Iris pigment epithelial cell (primary cell): ENCODE measurements at regions not wholly inside any gene's neighbourhood (a gene's known extent, or its start where the extent isn't known, plus 50 kb on each side); places are given as distances from the start of the nearest gene placed in this dataset.

Experiments
- DNase-seq: peaks from one replicate; pipeline ENCODE4 v3.0.0-alpha.2; 2011; ENCODE audit warnings: low read depth

GRCh38 chr2:147792966-147793617 is 51.7 kb upstream of the ACVR2A start:
- DNase-seq, result peak; percentile 46

DNA sequence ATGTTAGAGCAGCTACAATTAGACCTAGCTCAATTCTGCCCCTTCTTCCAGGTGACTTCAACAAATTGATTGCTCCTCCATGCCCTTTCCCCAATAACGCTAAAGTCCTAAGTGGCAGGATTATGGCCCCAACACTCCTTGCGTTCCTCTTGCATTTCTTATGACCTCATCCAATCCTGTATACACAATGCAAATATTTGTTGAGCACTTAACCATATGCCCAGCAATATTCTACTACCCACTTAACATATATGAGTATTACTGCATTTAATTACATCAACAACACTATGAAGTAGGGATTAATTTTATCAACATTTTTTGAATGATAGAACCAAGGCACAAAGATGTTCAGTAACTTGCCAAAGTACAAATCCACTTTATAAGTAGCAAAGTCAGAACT is 54.2 kb upstream of the ACVR2A start:
- no peak for DNase-seq

DNA sequence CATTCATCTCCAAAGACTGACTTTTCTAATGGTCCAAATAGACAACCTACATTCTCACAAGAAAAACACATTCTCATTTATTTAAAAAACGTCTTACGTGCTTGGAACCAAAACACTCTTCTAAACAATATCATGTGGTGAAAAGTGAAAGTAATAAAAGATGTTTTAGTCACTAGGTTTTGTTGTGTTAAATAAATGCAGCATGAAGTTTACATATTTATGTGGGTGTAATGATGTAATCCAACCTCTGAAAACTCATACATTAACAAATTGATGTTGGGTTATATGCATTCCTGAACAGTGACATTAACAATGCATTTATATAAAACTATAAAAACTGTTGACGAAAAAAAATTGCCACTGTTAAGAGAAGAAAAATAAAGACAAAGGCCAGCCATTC is 55.1 kb upstream of the ACVR2A start:
- peak; percentile 41 for DNase-seq

- no peak for DNase-seq
These were observed 55.5 kb upstream of the ACVR2A start for GRCh38 chr2:147789287-147789686.

DNA sequence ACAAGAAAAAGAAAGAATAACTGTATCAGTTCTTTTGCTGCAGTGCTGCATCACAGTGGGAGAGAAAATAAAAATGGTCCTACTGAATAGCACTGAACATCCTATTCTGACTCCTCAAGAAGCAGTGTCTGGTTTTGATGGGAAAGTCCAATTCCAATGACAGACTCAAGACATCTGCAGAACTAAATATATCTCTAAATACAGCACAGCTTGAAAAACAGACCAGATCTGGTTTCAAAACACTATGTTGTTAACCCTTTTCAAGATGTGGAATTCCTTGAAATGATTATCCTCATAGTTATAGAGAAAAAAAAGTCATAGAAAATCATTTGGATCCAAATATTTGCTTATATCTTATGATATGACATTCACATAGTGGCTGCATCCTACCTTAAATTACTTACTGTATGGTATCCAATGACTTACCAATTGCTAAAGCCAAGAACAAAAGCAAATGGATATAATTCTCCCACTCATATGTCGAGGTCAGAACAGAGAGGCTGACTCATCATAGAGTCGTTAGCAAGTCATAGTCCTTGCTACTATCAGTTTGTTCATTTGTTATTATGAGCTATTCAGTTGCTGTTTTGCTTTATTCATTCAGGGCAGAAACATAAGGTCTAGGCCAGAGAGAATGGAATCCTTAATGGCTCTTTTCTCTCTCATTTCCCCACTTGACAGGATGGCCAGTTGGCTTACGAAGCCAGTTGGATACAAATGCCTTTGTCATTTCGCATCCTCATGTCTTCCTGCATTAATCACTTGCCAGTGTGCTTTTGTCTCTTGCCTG is 62.5 kb upstream of the ACVR2A start:
- DNase-seq, result peak; percentile 57

- no peak for DNase-seq
These were observed 65.4 kb upstream of the ACVR2A start for GRCh38 chr2:147779440-147779839.

GRCh38 chr2:147777394-147777793 is 67.4 kb upstream of the ACVR2A start:
- no peak for DNase-seq

DNA sequence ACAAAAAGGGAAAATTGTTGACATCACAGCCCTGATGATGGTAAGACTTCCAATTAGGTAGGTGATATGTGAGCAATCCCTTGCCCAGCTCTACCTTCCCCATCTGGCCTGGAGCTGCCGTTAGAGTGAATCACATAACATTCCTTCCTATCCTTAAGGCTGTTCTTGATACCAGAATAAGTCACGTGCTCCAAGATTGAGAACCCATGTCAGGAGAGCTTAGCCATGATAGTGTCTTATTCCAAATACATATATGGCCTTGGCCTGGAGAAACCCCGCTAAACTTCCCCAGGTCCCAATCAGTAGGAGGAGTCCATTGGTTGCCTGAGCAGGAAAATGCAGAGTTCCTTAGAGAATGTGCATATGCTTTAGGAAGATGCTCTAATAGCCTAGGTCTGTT is 70.0 kb upstream of the ACVR2A start:
- no peak for DNase-seq

GRCh38 chr2:147773479-147773878 is 71.3 kb upstream of the ACVR2A start:
- DNase-seq, result no peak

GRCh38 chr2:147772781-147773180 is 72.0 kb upstream of the ACVR2A start:
- no peak for DNase-seq

DNA sequence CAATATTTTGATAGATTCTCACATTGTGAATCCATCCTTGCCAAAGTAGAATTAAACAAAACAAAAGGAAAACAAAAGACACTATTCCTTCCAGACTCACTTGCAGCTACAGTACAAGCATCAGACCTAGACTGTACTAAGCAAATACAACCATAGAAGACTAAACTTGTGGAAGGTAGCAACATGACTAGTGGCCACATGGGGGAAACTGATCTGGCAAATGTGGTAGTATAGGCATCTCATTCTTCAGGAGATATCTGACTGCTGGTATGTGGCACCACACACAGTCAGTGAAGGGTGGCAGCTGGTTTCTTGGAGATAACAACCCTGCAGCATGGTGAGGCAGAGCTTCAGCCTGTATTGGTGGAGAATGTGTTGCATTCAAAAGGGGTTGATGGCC is 81.0 kb upstream of the ACVR2A start:
- no peak for DNase-seq

- no peak for DNase-seq
These were observed 83.8 kb upstream of the ACVR2A start for GRCh38 chr2:147760984-147761383.

DNA sequence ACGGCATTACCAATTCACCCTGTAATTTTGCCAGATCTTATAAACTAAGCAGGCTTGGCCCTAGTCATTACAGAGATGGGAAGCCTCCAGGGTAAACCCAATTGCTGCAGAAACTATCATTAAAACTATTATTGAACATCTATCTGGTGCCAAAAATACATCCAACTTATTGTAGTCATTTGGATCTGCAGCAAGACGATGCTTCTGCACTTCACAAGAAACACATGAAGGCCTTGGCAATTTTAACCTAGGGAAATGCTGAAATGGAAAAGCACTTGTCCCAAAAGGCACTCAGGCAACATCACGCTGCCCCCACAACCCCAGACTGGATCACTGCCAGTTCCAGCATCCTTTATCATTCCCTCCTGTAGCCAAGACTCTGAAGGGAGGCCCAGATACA is 85.3 kb upstream of the ACVR2A start:
- DNase-seq, result no peak

DNA sequence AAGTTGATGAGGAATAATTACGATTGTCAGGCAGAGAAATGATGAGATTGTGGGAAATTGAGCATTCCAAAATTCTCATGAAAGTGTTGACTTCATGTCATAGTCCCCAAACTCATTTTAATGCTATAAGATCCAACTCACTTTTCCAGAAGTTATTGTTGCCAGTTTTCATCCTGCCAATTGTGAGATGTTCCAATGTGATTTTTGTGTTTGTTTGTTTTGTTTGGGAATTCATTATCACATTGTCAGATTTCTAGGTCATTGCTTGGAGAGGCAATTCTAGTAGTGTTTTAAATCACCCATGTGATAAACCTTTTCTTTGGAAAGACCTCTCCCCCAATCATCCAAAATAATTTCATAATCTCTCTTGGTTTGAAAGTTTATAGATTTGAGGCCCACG is 86.0 kb upstream of the ACVR2A start:
- no peak for DNase-seq

- DNase-seq, result no peak
These were observed 88.8 kb upstream of the ACVR2A start for GRCh38 chr2:147756069-147756468.

GRCh38 chr2:147740211-147740927 is 104.5 kb upstream of the ACVR2A start:
- no peak for DNase-seq

GRCh38 chr2:147739508-147739907 is 105.3 kb upstream of the ACVR2A start:
- DNase-seq, result peak; percentile 30

DNA sequence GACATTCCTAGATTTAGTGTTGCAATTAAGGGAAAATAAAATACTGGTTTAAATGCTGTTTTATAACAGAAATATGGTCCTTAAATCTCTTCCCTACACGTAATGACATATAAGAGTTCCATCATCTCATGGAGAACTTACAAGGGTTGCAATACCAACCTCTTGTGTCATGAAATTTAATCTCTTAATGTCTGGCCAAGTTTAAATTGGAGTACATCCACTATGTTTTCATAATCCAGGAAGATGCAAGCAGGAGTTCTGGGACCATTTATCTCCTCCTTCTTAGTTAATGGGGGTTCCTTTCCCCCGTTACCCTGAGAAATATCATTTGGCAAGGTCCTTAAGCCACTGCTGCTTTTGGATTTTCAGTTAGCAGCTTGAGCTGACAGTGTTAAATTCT is 126.0 kb upstream of the ACVR2A start:
- no peak for DNase-seq

DNA sequence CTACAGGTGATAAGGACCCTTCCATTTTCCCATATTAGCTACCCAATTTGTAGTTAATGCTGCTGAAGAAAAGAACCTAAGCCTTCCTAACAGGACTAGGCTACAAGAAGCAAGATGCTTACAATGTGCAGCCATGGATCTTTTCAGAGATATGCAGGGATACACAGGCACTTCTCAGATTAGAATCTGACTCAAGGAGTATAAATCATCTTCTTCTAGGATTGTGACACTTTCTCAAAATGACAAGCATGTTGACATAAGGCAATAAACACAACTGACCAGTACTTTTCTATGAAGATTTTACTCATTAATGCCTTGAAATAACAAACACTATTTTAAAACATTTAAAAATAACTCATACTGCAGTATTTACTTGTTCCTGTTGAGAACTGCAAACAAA is 127.9 kb upstream of the ACVR2A start:
- DNase-seq, result no peak

- DNase-seq, result no peak
These were observed 129.0 kb upstream of the ACVR2A start for GRCh38 chr2:147715807-147716206.

DNA sequence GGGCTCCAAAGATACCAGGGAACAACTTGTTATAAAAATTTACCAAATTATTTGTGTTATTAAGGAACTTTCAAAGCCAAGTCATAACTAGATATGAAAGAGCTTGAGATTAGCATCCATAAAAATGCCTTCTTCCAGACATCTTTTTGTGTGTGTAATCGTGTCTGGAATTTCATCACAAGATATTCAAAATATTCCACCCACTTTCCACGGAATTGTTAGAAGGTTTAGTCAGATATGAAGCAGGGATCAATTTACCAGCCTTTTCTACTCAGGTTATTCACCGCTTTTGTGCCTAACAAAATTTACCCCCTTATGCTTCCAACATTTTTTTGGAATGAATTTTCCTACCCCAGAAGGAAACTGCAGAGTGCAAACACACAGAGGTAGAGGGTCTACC is 130.2 kb upstream of the ACVR2A start:
- no peak for DNase-seq

- DNase-seq, result no peak
These were observed 131.5 kb upstream of the ACVR2A start for GRCh38 chr2:147713349-147713748.

- no peak for DNase-seq
These were observed 132.8 kb upstream of the ACVR2A start for GRCh38 chr2:147712051-147712450.
